Activated naive CD4-positive, alpha-beta T cell treated with anti-CD3 and anti-CD28 coated beads, Interleukin-2, amount 10 ng/mL, durations not matched to agents 7 days and 5 days (primary cell): ENCODE measurements at regions not wholly inside any gene's neighbourhood (a gene's known extent, or its start where the extent isn't known, plus 50 kb on each side); places are given as distances from the start of the nearest gene placed in this dataset.
"Not testable (repeated sequence)": the region's sequence is repeated elsewhere in the genome, so short reads cannot be mapped to it uniquely, and the experiment has no call there.

Source experiments
- CTCF ChIA-PET: fragments of 350-600 bp; sonication (Branson Sonifier 250); formaldehyde crosslinking; loops from one replicate; lab custom pipeline; 2021; ENCODE audit warnings: antibody characterized with exemption; lab: Charles Lee
- DNase-seq: peaks from one replicate; pipeline ENCODE4 v3.0.0-alpha.2; 2020
- H3K27ac Mint-ChIP-seq: one replicate; pipeline ENCODE4 v1.8.0; 2021; ENCODE audit warnings: mild to moderate bottlenecking, moderate library complexity, mixed read lengths
- H3K27me3 Mint-ChIP-seq: one replicate; pipeline ENCODE4 v1.8.0; 2021; ENCODE audit warnings: mild to moderate bottlenecking, mixed read lengths
- H3K36me3 Mint-ChIP-seq: one replicate; pipeline ENCODE4 v1.8.0; 2021; ENCODE audit warnings: mixed read lengths
- H3K4me1 Mint-ChIP-seq: one replicate; pipeline ENCODE4 v1.8.0; 2021; ENCODE audit warnings: mixed read lengths
- H3K4me3 Mint-ChIP-seq: one replicate; pipeline ENCODE4 v1.8.0; 2021; ENCODE audit warnings: mild to moderate bottlenecking, moderate library complexity, mixed read lengths
- H3K9me3 Mint-ChIP-seq: one replicate; pipeline ENCODE4 v1.8.0; 2021; ENCODE audit warnings: mixed read lengths

GRCh38 chr1:118575060-118575459 is 390.0 kb upstream of the SPAG17 start:
- CTCF ChIA-PET: no interaction called here
- no peak overlapping the region for H3K27ac Mint-ChIP-seq
- no peaks in the 10 kb centered on the region for H3K4me1 Mint-ChIP-seq
- no peak for DNase-seq
- H3K9me3 Mint-ChIP-seq: peaks cover 11% of the 10 kb centered on the region
- no peak overlapping the region for H3K4me3 Mint-ChIP-seq
- H3K27me3 Mint-ChIP-seq: no peaks in the 10 kb centered on the region
- H3K36me3 Mint-ChIP-seq: no peaks in the 10 kb centered on the region

GRCh38 chr1:118564961-118565703 is 380.1 kb upstream of the SPAG17 start:
- CTCF ChIA-PET: no interaction called here
- Mint-ChIP-seq H3K27me3 (no peaks in the 10 kb centered on the region), H3K4me1 (no peaks in the 10 kb centered on the region), H3K4me3 (no peak overlapping the region), H3K27ac (no peak overlapping the region), H3K36me3 (no peaks in the 10 kb centered on the region), H3K9me3 (no peaks in the 10 kb centered on the region)
- DNase-seq: no peak

GRCh38 chr1:118563981-118564951 is 379.2 kb upstream of the SPAG17 start:
- no peak for DNase-seq
- CTCF ChIA-PET: no interaction called here

GRCh38 chr1:118558933-118559332 is 373.9 kb upstream of the SPAG17 start:
- CTCF ChIA-PET: no interaction called here
- Mint-ChIP-seq H3K4me1 (no peaks in the 10 kb centered on the region), H3K36me3 (no peaks in the 10 kb centered on the region), H3K9me3 (peaks cover 3% of the 10 kb centered on the region), H3K27me3 (no peaks in the 10 kb centered on the region), H3K4me3 (no peak overlapping the region), H3K27ac (no peak overlapping the region)
- no peak for DNase-seq

More at GRCh38 chr1:118563981-118564951, 379.2 kb upstream of the SPAG17 start:
- Mint-ChIP-seq H3K4me1 (no peaks in the 10 kb centered on the region), H3K27ac (no peak overlapping the region), H3K27me3 (no peaks in the 10 kb centered on the region), H3K9me3 (no peaks in the 10 kb centered on the region), H3K4me3 (no peak overlapping the region), H3K36me3 (no peaks in the 10 kb centered on the region)

GRCh38 chr1:118556936-118557335 is 371.9 kb upstream of the SPAG17 start:
- Mint-ChIP-seq H3K4me3 (no peak overlapping the region), H3K4me1 (no peaks in the 10 kb centered on the region), H3K27me3 (no peaks in the 10 kb centered on the region), H3K27ac (no peak overlapping the region), H3K36me3 (no peaks in the 10 kb centered on the region), H3K9me3 (peaks cover 8% of the 10 kb centered on the region)
- no peak for DNase-seq
- CTCF ChIA-PET: no interaction called here

- Mint-ChIP-seq H3K27ac (no peak overlapping the region), H3K27me3 (no peaks in the 10 kb centered on the region), H3K36me3 (no peaks in the 10 kb centered on the region), H3K4me3 (no peak overlapping the region), H3K9me3 (peaks cover 12% of the 10 kb centered on the region), H3K4me1 (no peaks in the 10 kb centered on the region)
- CTCF ChIA-PET: no interaction called here
- DNase-seq: no peak
Observed at GRCh38 chr1:118555638-118556037, 370.6 kb upstream of the SPAG17 start.

GRCh38 chr1:118535901-118536300 is 350.9 kb upstream of the SPAG17 start:
- no peak overlapping the region for H3K4me3 Mint-ChIP-seq
- H3K27me3 Mint-ChIP-seq: no peaks in the 10 kb centered on the region
- no peaks in the 10 kb centered on the region for H3K36me3 Mint-ChIP-seq
- peaks cover 12% of the 10 kb centered on the region for H3K9me3 Mint-ChIP-seq
- no peak overlapping the region for H3K27ac Mint-ChIP-seq
- DNase-seq: no peak
- CTCF ChIA-PET: no interaction called here
- no peaks in the 10 kb centered on the region for H3K4me1 Mint-ChIP-seq

GRCh38 chr1:118511922-118512321 is 326.9 kb upstream of the SPAG17 start:
- CTCF ChIA-PET, H3K4me3 Mint-ChIP-seq, H3K4me1 Mint-ChIP-seq, H3K36me3 Mint-ChIP-seq, DNase-seq, H3K27me3 Mint-ChIP-seq, H3K27ac Mint-ChIP-seq: not testable (repeated sequence)
- peaks cover 23% of the 10 kb centered on the region for H3K9me3 Mint-ChIP-seq

- Mint-ChIP-seq H3K9me3 (peaks cover 2% of the 10 kb centered on the region), H3K4me1 (no peaks in the 10 kb centered on the region), H3K36me3 (no peaks in the 10 kb centered on the region), H3K4me3 (no peak overlapping the region), H3K27ac (no peak overlapping the region), H3K27me3 (no peaks in the 10 kb centered on the region)
- CTCF ChIA-PET: no interaction called here
- no peak for DNase-seq
Observed at GRCh38 chr1:118504867-118505266, 319.8 kb upstream of the SPAG17 start.

- CTCF ChIA-PET: no interaction called here
- H3K4me1 Mint-ChIP-seq: no peaks in the 10 kb centered on the region
- H3K4me3 Mint-ChIP-seq: no peak overlapping the region
- no peaks in the 10 kb centered on the region for H3K36me3 Mint-ChIP-seq
- no peaks in the 10 kb centered on the region for H3K27me3 Mint-ChIP-seq
- H3K9me3 Mint-ChIP-seq: peaks cover 2% of the 10 kb centered on the region
- no peak overlapping the region for H3K27ac Mint-ChIP-seq
- no peak for DNase-seq
Observed at GRCh38 chr1:118504221-118504644, 319.2 kb upstream of the SPAG17 start.

GRCh38 chr1:118503752-118504151 is 318.7 kb upstream of the SPAG17 start:
- CTCF ChIA-PET: no interaction called here
- no peaks in the 10 kb centered on the region for H3K36me3 Mint-ChIP-seq
- H3K4me3 Mint-ChIP-seq: no peak overlapping the region
- H3K27me3 Mint-ChIP-seq: no peaks in the 10 kb centered on the region
- H3K9me3 Mint-ChIP-seq: peaks cover 2% of the 10 kb centered on the region
- H3K27ac Mint-ChIP-seq: no peak overlapping the region
- H3K4me1 Mint-ChIP-seq: no peaks in the 10 kb centered on the region
- DNase-seq: no peak

- no peaks in the 10 kb centered on the region for H3K4me1 Mint-ChIP-seq
- H3K9me3 Mint-ChIP-seq: no peaks in the 10 kb centered on the region
Observed at GRCh38 chr1:118494998-118495397, 310.0 kb upstream of the SPAG17 start.

GRCh38 chr1:118488787-118489186 is 303.8 kb upstream of the SPAG17 start:
- DNase-seq: no peak
- Mint-ChIP-seq H3K27ac (no peak overlapping the region), H3K4me1 (no peaks in the 10 kb centered on the region), H3K9me3 (peaks cover 3% of the 10 kb centered on the region), H3K4me3 (no peak overlapping the region), H3K36me3 (no peaks in the 10 kb centered on the region), H3K27me3 (no peaks in the 10 kb centered on the region)
- CTCF ChIA-PET: no interaction called here

More at GRCh38 chr1:118494998-118495397, 310.0 kb upstream of the SPAG17 start:
- no peak for DNase-seq
- Mint-ChIP-seq H3K27ac (no peak overlapping the region), H3K27me3 (no peaks in the 10 kb centered on the region), H3K4me3 (no peak overlapping the region), H3K36me3 (no peaks in the 10 kb centered on the region)
- CTCF ChIA-PET: no interaction called here

- Mint-ChIP-seq H3K4me1 (no peaks in the 10 kb centered on the region), H3K36me3 (no peaks in the 10 kb centered on the region), H3K4me3 (no peak overlapping the region), H3K27ac (no peak overlapping the region), H3K27me3 (no peaks in the 10 kb centered on the region), H3K9me3 (peaks cover 3% of the 10 kb centered on the region)
- CTCF ChIA-PET: no interaction called here
- no peak for DNase-seq
Observed at GRCh38 chr1:118487932-118488331, 302.9 kb upstream of the SPAG17 start.

- Mint-ChIP-seq H3K4me1 (no peaks in the 10 kb centered on the region), H3K27me3 (no peaks in the 10 kb centered on the region), H3K4me3 (no peak overlapping the region), H3K36me3 (no peaks in the 10 kb centered on the region), H3K9me3 (peaks cover 3% of the 10 kb centered on the region), H3K27ac (no peak overlapping the region)
- CTCF ChIA-PET: no interaction called here
- no peak for DNase-seq
Observed at GRCh38 chr1:118487091-118487490, 302.1 kb upstream of the SPAG17 start.
